ENCODE measurements at regions not wholly inside any gene's neighbourhood (a gene's known extent, or its start where the extent isn't known, plus 50 kb on each side); places are given as distances from the start of the nearest gene placed in this dataset.

- DNase-seq (ENCODE audit: extremely low read depth, low read depth) = no peak
- TF ChIP-seq CTCF (IDR thresholded peaks at IDR 0.05; ENCODE audit: low read depth, low read length, missing control alignments) = no peak
- H3K4me3 ChIP-seq (replicated peaks; ENCODE audit: low read depth, low read length) = no peak overlapping the region
Observed at GRCh38 chr16:74033441-74033995, 263.1 kb upstream of the PSMD7 start.

GRCh38 chr16:74031551-74031950, 265.1 kb upstream of the PSMD7 start:
- no peak for DNase-seq (ENCODE audit: extremely low read depth, low read depth)
- no peak overlapping the region for H3K4me3 ChIP-seq (replicated peaks; ENCODE audit: low read depth, low read length)
- TF ChIP-seq CTCF (IDR thresholded peaks at IDR 0.05; ENCODE audit: low read depth, low read length, missing control alignments) = no peak

- TF ChIP-seq CTCF (IDR thresholded peaks at IDR 0.05; ENCODE audit: low read depth, low read length, missing control alignments) = no peak
Observed at GRCh38 chr16:74030000-74030706, 266.5 kb upstream of the PSMD7 start.

GRCh38 chr16:74029115-74029792, 267.4 kb upstream of the PSMD7 start:
- DNase-seq (ENCODE audit: extremely low read depth, low read depth) = no peak

More at GRCh38 chr16:74030000-74030706, 266.5 kb upstream of the PSMD7 start:
- H3K4me3 ChIP-seq (replicated peaks; ENCODE audit: low read depth, low read length) = no peak overlapping the region
- DNase-seq (ENCODE audit: extremely low read depth, low read depth) = no peak

GRCh38 chr16:74026373-74027281, 270.0 kb upstream of the PSMD7 start:
- no peak for DNase-seq (ENCODE audit: extremely low read depth, low read depth)
- no peak overlapping the region for H3K4me3 ChIP-seq (replicated peaks; ENCODE audit: low read depth, low read length)
- TF ChIP-seq CTCF (IDR thresholded peaks at IDR 0.05; ENCODE audit: low read depth, low read length, missing control alignments) = no peak

More at GRCh38 chr16:74029115-74029792, 267.4 kb upstream of the PSMD7 start:
- no peak for TF ChIP-seq CTCF (IDR thresholded peaks at IDR 0.05; ENCODE audit: low read depth, low read length, missing control alignments)
- no peak overlapping the region for H3K4me3 ChIP-seq (replicated peaks; ENCODE audit: low read depth, low read length)

GRCh38 chr16:74024953-74025352, 271.7 kb upstream of the PSMD7 start:
- no peak for DNase-seq (ENCODE audit: extremely low read depth, low read depth)
- H3K4me3 ChIP-seq (replicated peaks; ENCODE audit: low read depth, low read length) = no peak overlapping the region
- no peak for TF ChIP-seq CTCF (IDR thresholded peaks at IDR 0.05; ENCODE audit: low read depth, low read length, missing control alignments)

Measured in HFF-Myc (cell line).